T47D (cell line): ENCODE measurements at regions not wholly inside any gene's neighbourhood (a gene's known extent, or its start where the extent isn't known, plus 50 kb on each side); places are given as distances from the start of the nearest gene placed in this dataset.

Experiments used
- DNase-seq, 2 experiments: peaks; one replicate each; pipeline versions ENCODE4 v3.0.0 to v3.0.0-alpha.2; 2011 to 2012; ENCODE audit warnings: low read depth in 1 of 2, low spot score in 1 of 2
- JUND ChIP-seq: IDR thresholded peaks from 2 replicates; pipeline ENCODE4 v1.6.1; 2012; ENCODE audit warnings: low read depth
- in situ Hi-C: cut with HindIII; loops from 2 replicates; pipeline ENCODE4 v1.10.0; 2016; ENCODE audit warnings: low sequenced_read_pairs, low pct_unique_long_range_greater_than_20kb

- in situ Hi-C loops: no loop called here
- no peak for TF ChIP-seq JUND
- no peak for DNase-seq
Measured at GRCh38 chrX:39642071-39642470, 455.7 kb downstream of the BCOR start.

- TF ChIP-seq JUND: no peak
- no peak for DNase-seq
- in situ Hi-C loops: no loop called here
Measured at GRCh38 chrX:39643550-39643949, 454.2 kb downstream of the BCOR start.

GRCh38 chrX:39645178-39645895 lies 452.4 kb downstream of the BCOR start:
- no peak for TF ChIP-seq JUND
- in situ Hi-C loops: no loop called here
- DNase-seq: no peak

- no peak for TF ChIP-seq JUND
- in situ Hi-C loops: no loop called here
- no peak for DNase-seq
Measured at GRCh38 chrX:39648548-39649254, 449.1 kb downstream of the BCOR start.

- TF ChIP-seq JUND: no peak
- in situ Hi-C loops: no loop called here
- no peak for DNase-seq
Measured at GRCh38 chrX:39650768-39651347, 446.9 kb downstream of the BCOR start.

GRCh38 chrX:39652336-39652735 lies 445.4 kb downstream of the BCOR start:
- peak; percentile 39 to 69 for DNase-seq
- in situ Hi-C loops: no loop called here
- no peak for TF ChIP-seq JUND

GRCh38 chrX:39653691-39654090 lies 444.1 kb downstream of the BCOR start:
- in situ Hi-C loops: no loop called here
- no peak for DNase-seq
- TF ChIP-seq JUND: no peak

GRCh38 chrX:39654183-39654925 lies 443.4 kb downstream of the BCOR start:
- in situ Hi-C loops: no loop called here
- DNase-seq: no peak

GRCh38 chrX:39654952-39655351 lies 442.8 kb downstream of the BCOR start:
- TF ChIP-seq JUND: no peak
- no peak for DNase-seq

More at GRCh38 chrX:39654183-39654925, 443.4 kb downstream of the BCOR start:
- no peak for TF ChIP-seq JUND

GRCh38 chrX:39661116-39661907 lies 436.4 kb downstream of the BCOR start:
- in situ Hi-C loops: no loop called here
- no peak for TF ChIP-seq JUND
- no peak for DNase-seq

More at GRCh38 chrX:39654952-39655351, 442.8 kb downstream of the BCOR start:
- in situ Hi-C loops: no loop called here

- TF ChIP-seq JUND: no peak
- DNase-seq: no peak
- in situ Hi-C loops: no loop called here
Measured at GRCh38 chrX:39665830-39666518, 431.8 kb downstream of the BCOR start.
